ENCODE measurements at regions not wholly inside any gene's neighbourhood (a gene's known extent, or its start where the extent isn't known, plus 50 kb on each side); places are given as distances from the start of the nearest gene placed in this dataset.

DNA sequence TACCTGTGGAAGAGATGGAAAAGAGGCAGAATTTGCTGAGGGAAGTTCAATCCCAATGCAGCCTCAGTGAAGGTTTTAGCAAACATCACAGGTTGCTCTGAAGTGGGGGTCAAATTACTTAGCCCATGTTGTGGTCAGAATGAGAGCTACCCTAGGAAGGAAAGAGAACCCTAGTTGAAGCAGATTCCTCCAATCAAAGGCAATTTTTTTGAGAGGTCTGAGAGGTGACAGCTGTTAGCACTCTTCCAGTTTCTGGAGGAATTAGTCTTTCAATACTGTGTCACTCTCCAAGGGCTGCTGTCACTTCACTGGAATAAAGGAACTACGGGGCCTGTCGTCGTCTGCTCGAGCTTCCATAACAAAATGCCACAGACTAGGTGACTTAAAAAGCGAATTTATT, 584.2 kb upstream of the DPPA4 start:
- Mint-ChIP-seq H3K36me3 (ENCODE audit: insufficient read depth in 1 of 3, low read depth in 3 of 3) (peaks cover 0 to 3% (median 2%) of the 10 kb centered on the region in 3 experiments; a peak in 3 of 7 replicates), H3K27ac (no peak overlapping the region), H3K4me3 (no peak overlapping the region), H3K4me1 (peaks cover 14 to 19% of the 10 kb centered on the region in 2 experiments), H3K9me3 (no peaks in the 10 kb centered on the region), H3K27me3 (ENCODE audit: low read depth) (no peaks in the 10 kb centered on the region)
- no peak overlapping the region for H3K4ac ChIP-seq (ENCODE audit: low read depth, low read length)
- H3K4me2 ChIP-seq (ENCODE audit: insufficient read depth, insufficient read length, low read length) = no peak overlapping the region
- H3K23ac ChIP-seq (ENCODE audit: insufficient read length, low read depth, low read length) = no peak overlapping the region
- no peak overlapping the region for H3K27ac ChIP-seq (ENCODE audit: insufficient read length, low read depth, low read length)
- no peak overlapping the region for H2BK15ac ChIP-seq (ENCODE audit: low read depth, low read length)
- peak overlapping the region; percentile 25 for H2AFZ ChIP-seq (ENCODE audit: low read length)
- TF ChIP-seq, protein P1, sequence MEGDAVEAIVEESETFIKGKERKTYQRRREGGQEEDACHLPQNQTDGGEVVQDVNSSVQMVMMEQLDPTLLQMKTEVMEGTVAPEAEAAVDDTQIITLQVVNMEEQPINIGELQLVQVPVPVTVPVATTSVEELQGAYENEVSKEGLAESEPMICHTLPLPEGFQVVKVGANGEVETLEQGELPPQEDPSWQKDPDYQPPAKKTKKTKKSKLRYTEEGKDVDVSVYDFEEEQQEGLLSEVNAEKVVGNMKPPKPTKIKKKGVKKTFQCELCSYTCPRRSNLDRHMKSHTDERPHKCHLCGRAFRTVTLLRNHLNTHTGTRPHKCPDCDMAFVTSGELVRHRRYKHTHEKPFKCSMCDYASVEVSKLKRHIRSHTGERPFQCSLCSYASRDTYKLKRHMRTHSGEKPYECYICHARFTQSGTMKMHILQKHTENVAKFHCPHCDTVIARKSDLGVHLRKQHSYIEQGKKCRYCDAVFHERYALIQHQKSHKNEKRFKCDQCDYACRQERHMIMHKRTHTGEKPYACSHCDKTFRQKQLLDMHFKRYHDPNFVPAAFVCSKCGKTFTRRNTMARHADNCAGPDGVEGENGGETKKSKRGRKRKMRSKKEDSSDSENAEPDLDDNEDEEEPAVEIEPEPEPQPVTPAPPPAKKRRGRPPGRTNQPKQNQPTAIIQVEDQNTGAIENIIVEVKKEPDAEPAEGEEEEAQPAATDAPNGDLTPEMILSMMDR (conservative IDR thresholded peaks at IDR 0.05) = no peak
- no peak overlapping the region for H2BK5ac ChIP-seq (ENCODE audit: insufficient read length, low read length)
- no peaks in the 10 kb centered on the region for H3K23me2 ChIP-seq (ENCODE audit: insufficient read length, low read depth, low read length, poor library complexity, severe bottlenecking)
- H3K56ac ChIP-seq (ENCODE audit: insufficient read length, low read depth, low read length) = no peak overlapping the region
- no peak overlapping the region for H4K8ac ChIP-seq (replicated peaks; ENCODE audit: insufficient read length, low read depth, low read length)
- no peaks in the 10 kb centered on the region for H3K79me2 ChIP-seq (ENCODE audit: insufficient read depth, low read length)
- no peaks in the 10 kb centered on the region for H4K20me1 ChIP-seq (ENCODE audit: control insufficient read depth, insufficient read depth, insufficient read length)
- WGBS (ENCODE audit: extremely low coverage, insufficient read length, low lambda C conversion rate) = no CpG with 5 or more reads among the region's 5 CpGs
- H4K5ac ChIP-seq (ENCODE audit: insufficient read length, low read depth, low read length) = no peak overlapping the region
- no peaks in the 10 kb centered on the region for H3K27me3 ChIP-seq (ENCODE audit: insufficient read depth, low read length)
- no peaks in the 10 kb centered on the region for H3K9me3 ChIP-seq (ENCODE audit: control insufficient read depth, low read depth, low read length)
- H3K14ac ChIP-seq (ENCODE audit: insufficient read depth, low read length) = no peak overlapping the region
- H2BK120ac ChIP-seq (ENCODE audit: low read depth, low read length, poor library complexity, severe bottlenecking) = no peak overlapping the region
- no peak for DNase-seq
- no peak overlapping the region for H3K9ac ChIP-seq (ENCODE audit: extremely low read depth, insufficient read length, low read length)
- H3K18ac ChIP-seq (ENCODE audit: insufficient read length, low read depth, low read length) = no peak overlapping the region
- H4K91ac ChIP-seq (ENCODE audit: insufficient read length, low read depth, low read length) = no peak overlapping the region
- no peak overlapping the region for H2BK20ac ChIP-seq (ENCODE audit: low read depth, low read length, poor library complexity, severe bottlenecking)
- H2AK5ac ChIP-seq (ENCODE audit: insufficient read length, low read length) = no peak overlapping the region
- H3T11ph ChIP-seq (ENCODE audit: low read length) = no peak overlapping the region
- H2BK12ac ChIP-seq (ENCODE audit: insufficient read length, low read depth, low read length) = no peak overlapping the region
- H3K4me1 ChIP-seq (ENCODE audit: insufficient read depth, low read length) = peaks cover 2% of the 10 kb centered on the region; the same call in 1 of the 2 replicates
- no peaks in the 10 kb centered on the region for H3K79me1 ChIP-seq (ENCODE audit: insufficient read depth, low read depth, low read length, poor library complexity, severe bottlenecking)

Data from H9 (cell line).